ENCODE measurements at regions not wholly inside any gene's neighbourhood (a gene's known extent, or its start where the extent isn't known, plus 50 kb on each side); places are given as distances from the start of the nearest gene placed in this dataset.

DNA sequence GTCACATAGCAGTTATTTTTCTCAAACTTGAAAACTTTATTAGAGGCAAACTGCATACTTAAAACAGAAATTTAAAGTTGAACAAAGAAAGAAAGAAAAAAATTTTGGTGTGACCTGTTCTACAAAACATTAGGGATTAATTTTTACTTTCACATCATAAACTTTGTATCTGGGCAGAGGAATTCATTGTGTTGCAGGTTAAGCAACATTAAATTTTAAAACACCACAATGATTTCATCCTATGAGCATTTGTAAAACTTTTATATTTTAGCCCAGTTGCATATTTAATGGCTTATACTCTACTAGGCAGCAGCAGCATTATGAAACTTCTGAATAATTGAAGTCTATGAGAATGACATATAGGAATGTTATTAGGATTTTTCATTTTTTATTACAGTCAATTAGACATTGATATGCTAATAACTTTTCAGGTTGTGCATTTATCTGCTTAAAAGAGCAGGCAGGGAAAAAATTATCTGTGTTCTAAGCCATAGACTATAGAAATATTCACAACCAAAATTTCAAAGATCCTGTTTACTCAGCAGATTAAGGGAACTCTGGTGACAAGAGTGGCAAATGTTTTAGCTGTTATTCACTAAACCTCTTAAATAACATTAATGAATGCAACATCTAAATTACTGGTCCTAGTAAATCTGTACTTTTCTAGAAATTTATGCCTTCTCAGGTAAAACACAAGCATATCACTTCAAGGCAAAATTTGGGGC is 1088.5 kb upstream of the CDH6 start:
- H3K4ac ChIP-seq (ENCODE audit: low read depth, low read length), result no peak overlapping the region
- no peak overlapping the region for H3K27ac ChIP-seq (ENCODE audit: insufficient read length, low read depth, low read length)
- no peaks in the 10 kb centered on the region for H3K79me2 ChIP-seq (ENCODE audit: insufficient read depth, low read length)
- no peak overlapping the region for H2AK5ac ChIP-seq (ENCODE audit: insufficient read length, low read length)
- Mint-ChIP-seq H3K9me3 (no peaks in the 10 kb centered on the region), H3K4me3 (no peak overlapping the region), H3K36me3 (ENCODE audit: insufficient read depth in 1 of 3, low read depth in 3 of 3) (no peaks in the 10 kb centered on the region), H3K4me1 (peaks cover 9 to 10% of the 10 kb centered on the region in 2 experiments), H3K27ac (no peak overlapping the region), H3K27me3 (ENCODE audit: low read depth) (no peaks in the 10 kb centered on the region)
- DNase-seq, result no peak
- H3K23ac ChIP-seq (ENCODE audit: insufficient read length, low read depth, low read length), result no peak overlapping the region
- no peak overlapping the region for H3K56ac ChIP-seq (ENCODE audit: insufficient read length, low read depth, low read length)
- no peak overlapping the region for H2BK120ac ChIP-seq (ENCODE audit: low read depth, low read length, poor library complexity, severe bottlenecking)
- H3K27me3 ChIP-seq (ENCODE audit: insufficient read depth, low read length), result no peaks in the 10 kb centered on the region; the same call in 1 of the 2 replicates
- H4K8ac ChIP-seq (replicated peaks; ENCODE audit: insufficient read length, low read depth, low read length), result no peak overlapping the region
- no peak overlapping the region for H3K4me2 ChIP-seq (ENCODE audit: insufficient read depth, insufficient read length, low read length)
- H3K9ac ChIP-seq (ENCODE audit: extremely low read depth, insufficient read length, low read length), result no peak overlapping the region
- H2BK12ac ChIP-seq (ENCODE audit: insufficient read length, low read depth, low read length), result no peak overlapping the region
- H3K18ac ChIP-seq (ENCODE audit: insufficient read length, low read depth, low read length), result no peak overlapping the region
- H3K79me1 ChIP-seq (ENCODE audit: insufficient read depth, low read depth, low read length, poor library complexity, severe bottlenecking), result no peaks in the 10 kb centered on the region
- no peaks in the 10 kb centered on the region for H4K20me1 ChIP-seq (ENCODE audit: control insufficient read depth, insufficient read depth, insufficient read length)
- TF ChIP-seq, protein P1, sequence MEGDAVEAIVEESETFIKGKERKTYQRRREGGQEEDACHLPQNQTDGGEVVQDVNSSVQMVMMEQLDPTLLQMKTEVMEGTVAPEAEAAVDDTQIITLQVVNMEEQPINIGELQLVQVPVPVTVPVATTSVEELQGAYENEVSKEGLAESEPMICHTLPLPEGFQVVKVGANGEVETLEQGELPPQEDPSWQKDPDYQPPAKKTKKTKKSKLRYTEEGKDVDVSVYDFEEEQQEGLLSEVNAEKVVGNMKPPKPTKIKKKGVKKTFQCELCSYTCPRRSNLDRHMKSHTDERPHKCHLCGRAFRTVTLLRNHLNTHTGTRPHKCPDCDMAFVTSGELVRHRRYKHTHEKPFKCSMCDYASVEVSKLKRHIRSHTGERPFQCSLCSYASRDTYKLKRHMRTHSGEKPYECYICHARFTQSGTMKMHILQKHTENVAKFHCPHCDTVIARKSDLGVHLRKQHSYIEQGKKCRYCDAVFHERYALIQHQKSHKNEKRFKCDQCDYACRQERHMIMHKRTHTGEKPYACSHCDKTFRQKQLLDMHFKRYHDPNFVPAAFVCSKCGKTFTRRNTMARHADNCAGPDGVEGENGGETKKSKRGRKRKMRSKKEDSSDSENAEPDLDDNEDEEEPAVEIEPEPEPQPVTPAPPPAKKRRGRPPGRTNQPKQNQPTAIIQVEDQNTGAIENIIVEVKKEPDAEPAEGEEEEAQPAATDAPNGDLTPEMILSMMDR (conservative IDR thresholded peaks at IDR 0.05), result no peak
- H3T11ph ChIP-seq (ENCODE audit: low read length), result no peak overlapping the region
- H3K4me1 ChIP-seq (ENCODE audit: insufficient read depth, low read length), result no peaks in the 10 kb centered on the region; the same call in 1 of the 2 replicates
- H2BK5ac ChIP-seq (ENCODE audit: insufficient read length, low read length), result no peak overlapping the region
- H2AFZ ChIP-seq (ENCODE audit: low read length), result no peak overlapping the region
- no peak overlapping the region for H2BK15ac ChIP-seq (ENCODE audit: low read depth, low read length)
- H3K23me2 ChIP-seq (ENCODE audit: insufficient read length, low read depth, low read length, poor library complexity, severe bottlenecking), result no peaks in the 10 kb centered on the region
- no peak overlapping the region for H2BK20ac ChIP-seq (ENCODE audit: low read depth, low read length, poor library complexity, severe bottlenecking)
- H4K91ac ChIP-seq (ENCODE audit: insufficient read length, low read depth, low read length), result no peak overlapping the region
- no peak overlapping the region for H3K14ac ChIP-seq (ENCODE audit: insufficient read depth, low read length)
- no peaks in the 10 kb centered on the region for H3K9me3 ChIP-seq (ENCODE audit: control insufficient read depth, low read depth, low read length)
- H4K5ac ChIP-seq (ENCODE audit: insufficient read length, low read depth, low read length), result no peak overlapping the region

Data from H9 (cell line).